ENCODE measurements at regions not wholly inside any gene's neighbourhood (a gene's known extent, or its start where the extent isn't known, plus 50 kb on each side); places are given as distances from the start of the nearest gene placed in this dataset.

- Histone ChIP-seq H3K79me2 (ENCODE audit: control insufficient read depth, insufficient read depth, low read length) (no peaks in the 10 kb centered on the region), H2AFZ (ENCODE audit: insufficient read depth, low read depth, low read length, poor library complexity, severe bottlenecking) (no peak overlapping the region), H3K4me3 (ENCODE audit: control extremely low read depth in 1 of 5, extremely low read depth in 1 of 5, insufficient read depth in 1 of 5, low read depth in 2 of 5, low read length in 4 of 5) (no peak overlapping the region), H4K20me1 (ENCODE audit: control insufficient read depth, insufficient read depth, low read length, poor library complexity, severe bottlenecking) (no peaks in the 10 kb centered on the region), H3K36me3 (replicated peaks in 1 of 2; ENCODE audit: control extremely low read depth in 1 of 2, control insufficient read depth in 1 of 2, extremely low read depth in 1 of 2, insufficient read depth in 2 of 2, low read length in 1 of 2) (no peaks in the 10 kb centered on the region), H3K27ac (ENCODE audit: low read length in 2 of 2) (no peak overlapping the region), H3K27me3 (replicated peaks in 1 of 4; ENCODE audit: control extremely low read depth in 1 of 4, control insufficient read depth in 3 of 4, insufficient read depth in 4 of 4, low read length in 3 of 4) (no peaks in the 10 kb centered on the region), H3K9me3 (ENCODE audit: control extremely low read depth in 1 of 3, control insufficient read depth in 2 of 3, insufficient read depth in 1 of 3, low read length in 2 of 3) (no peaks in the 10 kb centered on the region), H3K9ac (ENCODE audit: low read length) (no peak overlapping the region), H3K4me2 (replicated peaks; ENCODE audit: low read depth, low read length, poor library complexity, severe bottlenecking) (no peak overlapping the region), H3K4me1 (ENCODE audit: control insufficient read depth in 2 of 2, insufficient read depth in 2 of 2, low read length in 2 of 2) (no peaks in the 10 kb centered on the region)
- ChIA-PET CTCF (interaction anchor here (1.0 kb wide), 1 partner anchor 296 kb away, joined by 3 read pairs; no protein-coding TSS in a partner anchor), POLR2A (no interaction called here)
- Mint-ChIP-seq H3K4me3 (no peak overlapping the region), H3K27ac (no peak overlapping the region), H3K4me1 (no peaks in the 10 kb centered on the region), H3K9me3 (ENCODE audit: insufficient read depth) (no peaks in the 10 kb centered on the region), H3K27me3 (peaks cover 7% of the 10 kb centered on the region)
- TF ChIP-seq CTCF (IDR thresholded peaks at IDR 0.05): no peak
- DNase-seq: no peak
- no peak for ATAC-seq (ENCODE audit: low read depth)
- intact Hi-C loops (cut with micrococcal nuclease): no loop called here
- whole genome bisulfite sequencing (ENCODE audit: insufficient coverage): 94% methylated on average over 3 of the region's 4 CpGs
Observed at GRCh38 chr21:34219334-34220060, 144.3 kb upstream of the KCNE2 start.

- CTCF ChIA-PET: no interaction called here
Observed at GRCh38 chr21:34220556-34221195, 143.1 kb upstream of the KCNE2 start.

More at GRCh38 chr21:34220556-34221195, 143.1 kb upstream of the KCNE2 start:
- H3K9me3 ChIP-seq (ENCODE audit: control extremely low read depth in 1 of 3, control insufficient read depth in 2 of 3, insufficient read depth in 1 of 3, low read length in 2 of 3): no peaks in the 10 kb centered on the region
- TF ChIP-seq CTCF (IDR thresholded peaks at IDR 0.05) (no peak), EZH2 (IDR thresholded peaks at IDR 0.05; ENCODE audit: borderline replicate concordance, insufficient read depth, low read depth, low read length, poor library complexity, severe bottlenecking) (no peak)
- H3K4me1 Mint-ChIP-seq: no peaks in the 10 kb centered on the region
- H3K4me1 ChIP-seq (ENCODE audit: control insufficient read depth in 2 of 2, insufficient read depth in 2 of 2, low read length in 2 of 2): no peaks in the 10 kb centered on the region
- H3K27me3 ChIP-seq (replicated peaks in 1 of 4; ENCODE audit: control extremely low read depth in 1 of 4, control insufficient read depth in 3 of 4, insufficient read depth in 4 of 4, low read length in 3 of 4): no peaks in the 10 kb centered on the region
- peaks cover 7% of the 10 kb centered on the region for H3K27me3 Mint-ChIP-seq
- H3K4me3 Mint-ChIP-seq: no peak overlapping the region
- ATAC-seq (ENCODE audit: low read depth): no peak
- H2AFZ ChIP-seq (ENCODE audit: insufficient read depth, low read depth, low read length, poor library complexity, severe bottlenecking): no peak overlapping the region
- H3K9me3 Mint-ChIP-seq (ENCODE audit: insufficient read depth): no peaks in the 10 kb centered on the region
- H4K20me1 ChIP-seq (ENCODE audit: control insufficient read depth, insufficient read depth, low read length, poor library complexity, severe bottlenecking): no peaks in the 10 kb centered on the region
- H3K4me2 ChIP-seq (replicated peaks; ENCODE audit: low read depth, low read length, poor library complexity, severe bottlenecking): no peak overlapping the region
- H3K9ac ChIP-seq (ENCODE audit: low read length): no peak overlapping the region
- no peak overlapping the region for H3K27ac ChIP-seq (ENCODE audit: low read length in 2 of 2)
- no peak for DNase-seq
- no peaks in the 10 kb centered on the region for H3K36me3 ChIP-seq (replicated peaks in 1 of 2; ENCODE audit: control extremely low read depth in 1 of 2, control insufficient read depth in 1 of 2, extremely low read depth in 1 of 2, insufficient read depth in 2 of 2, low read length in 1 of 2)
- intact Hi-C loops (cut with micrococcal nuclease): no loop called here
- POLR2A ChIA-PET: no interaction called here
- WGBS (ENCODE audit: insufficient coverage): no CpG with 5 or more reads among the region's 1 CpG
- no peaks in the 10 kb centered on the region for H3K79me2 ChIP-seq (ENCODE audit: control insufficient read depth, insufficient read depth, low read length)
- no peak overlapping the region for H3K27ac Mint-ChIP-seq
- no peak overlapping the region for H3K4me3 ChIP-seq (ENCODE audit: control extremely low read depth in 1 of 5, extremely low read depth in 1 of 5, insufficient read depth in 1 of 5, low read depth in 2 of 5, low read length in 4 of 5)

Data from B cell (primary cell).